ENCODE measurements at regions not wholly inside any gene's neighbourhood (a gene's known extent, or its start where the extent isn't known, plus 50 kb on each side); places are given as distances from the start of the nearest gene placed in this dataset.

- Histone ChIP-seq H3K9ac (ENCODE audit: low read length) (no peak overlapping the region), H3K4me2 (ENCODE audit: low read length) (no peak overlapping the region), H3K4me3 (ENCODE audit: low read length) (no peak overlapping the region), H3K79me2 (replicated peaks; ENCODE audit: insufficient read depth, low read length) (no peaks in the 10 kb centered on the region), H4K20me1 (ENCODE audit: insufficient read depth) (no peaks in the 10 kb centered on the region), H3F3A (ENCODE audit: insufficient read depth, low read length, poor library complexity, severe bottlenecking) (no peaks in the 10 kb centered on the region), H3K36me3 (ENCODE audit: insufficient read depth, low read length) (no peaks in the 10 kb centered on the region), H3K27ac (ENCODE audit: low read length) (no peak overlapping the region), H2AFZ (ENCODE audit: low read depth, low read length) (no peak overlapping the region), H3K9me3 (ENCODE audit: low read length) (no peaks in the 10 kb centered on the region), H3K27me3 (ENCODE audit: insufficient read depth, low read depth, low read length) (no peaks in the 10 kb centered on the region), H3K9me2 (ENCODE audit: insufficient read depth, low read length) (no peaks in the 10 kb centered on the region)
- TF ChIP-seq RAD21 (conservative IDR thresholded peaks at IDR 0.05) (no peak), TAF1 (IDR thresholded peaks at IDR 0.05; ENCODE audit: low read depth) (no peak), SMC3 (conservative IDR thresholded peaks at IDR 0.05; ENCODE audit: poor library complexity) (no peak), EZH2 (IDR thresholded peaks at IDR 0.05; ENCODE audit: borderline replicate concordance, insufficient read depth, low read length, poor library complexity, severe bottlenecking) (no peak), MXI1 (conservative IDR thresholded peaks at IDR 0.05; ENCODE audit: poor library complexity, severe bottlenecking) (no peak), EP300 (conservative IDR thresholded peaks at IDR 0.05; ENCODE audit: poor library complexity, severe bottlenecking) (no peak), REST (IDR thresholded peaks at IDR 0.05; ENCODE audit: borderline replicate concordance) (no peak), CTCF (IDR thresholded peaks at IDR 0.05; ENCODE audit: poor library complexity, severe bottlenecking) (no peak), POLR2AphosphoS5 (IDR thresholded peaks at IDR 0.05) (no peak)
Measured at GRCh38 chr2:16031058-16031847, 90.9 kb downstream of the MYCN start.

- H3K9me3 ChIP-seq (ENCODE audit: low read length): no peaks in the 10 kb centered on the region
- TF ChIP-seq SMC3 (conservative IDR thresholded peaks at IDR 0.05; ENCODE audit: poor library complexity) (no peak), EP300 (conservative IDR thresholded peaks at IDR 0.05; ENCODE audit: poor library complexity, severe bottlenecking) (no peak), POLR2AphosphoS5 (IDR thresholded peaks at IDR 0.05) (no peak), TAF1 (IDR thresholded peaks at IDR 0.05; ENCODE audit: low read depth) (no peak), RAD21 (conservative IDR thresholded peaks at IDR 0.05) (no peak), MXI1 (conservative IDR thresholded peaks at IDR 0.05; ENCODE audit: poor library complexity, severe bottlenecking) (no peak), CTCF (IDR thresholded peaks at IDR 0.05; ENCODE audit: poor library complexity, severe bottlenecking) (no peak), EZH2 (IDR thresholded peaks at IDR 0.05; ENCODE audit: borderline replicate concordance, insufficient read depth, low read length, poor library complexity, severe bottlenecking) (no peak), REST (IDR thresholded peaks at IDR 0.05; ENCODE audit: borderline replicate concordance) (no peak)
- no peaks in the 10 kb centered on the region for H3K27me3 ChIP-seq (ENCODE audit: insufficient read depth, low read depth, low read length)
- no peak overlapping the region for H3K4me2 ChIP-seq (ENCODE audit: low read length)
- no peaks in the 10 kb centered on the region for H3K9me2 ChIP-seq (ENCODE audit: insufficient read depth, low read length)
- no peak overlapping the region for H3K4me3 ChIP-seq (ENCODE audit: low read length)
- H3K36me3 ChIP-seq (ENCODE audit: insufficient read depth, low read length): no peaks in the 10 kb centered on the region
- H3K9ac ChIP-seq (ENCODE audit: low read length): no peak overlapping the region
- H4K20me1 ChIP-seq (ENCODE audit: insufficient read depth): no peaks in the 10 kb centered on the region
- H3K79me2 ChIP-seq (replicated peaks; ENCODE audit: insufficient read depth, low read length): no peaks in the 10 kb centered on the region
- no peak overlapping the region for H3K27ac ChIP-seq (ENCODE audit: low read length)
- no peak overlapping the region for H2AFZ ChIP-seq (ENCODE audit: low read depth, low read length)
- no peaks in the 10 kb centered on the region for H3F3A ChIP-seq (ENCODE audit: insufficient read depth, low read length, poor library complexity, severe bottlenecking)
Measured at GRCh38 chr2:16030206-16031057, 90.1 kb downstream of the MYCN start.
